HG03097 (cell line): ENCODE measurements at regions not wholly inside any gene's neighbourhood (a gene's known extent, or its start where the extent isn't known, plus 50 kb on each side); places are given as distances from the start of the nearest gene placed in this dataset.
A peak's percentile ranks its signal among the peaks of the same experiment; 100 is the strongest.
"Not testable (repeated sequence)": the region's sequence is repeated elsewhere in the genome, so short reads cannot be mapped to it uniquely, and the experiment has no call there.

ENCODE experiments used
- ATAC-seq: cut with Tn5 transposase; IDR thresholded peaks from one replicate; pipeline ENCODE4 v1.9.1; 2021; ENCODE audit not compliant: unreplicated experiment, low FRiP score

GRCh38 chr5:87788416-87788815 lies 375.7 kb upstream of the CCNH start:
- no peak for ATAC-seq

GRCh38 chr5:87787625-87788256 lies 375.0 kb upstream of the CCNH start:
- ATAC-seq, result no peak

- ATAC-seq, result no peak
These were observed 374.4 kb upstream of the CCNH start for GRCh38 chr5:87787086-87787485.

GRCh38 chr5:87786471-87786870 lies 373.7 kb upstream of the CCNH start:
- no peak for ATAC-seq

GRCh38 chr5:87785554-87786335 lies 373.0 kb upstream of the CCNH start:
- ATAC-seq, result no peak

GRCh38 chr5:87784879-87785495 lies 372.3 kb upstream of the CCNH start:
- no peak for ATAC-seq

- no peak for ATAC-seq
These were observed 371.6 kb upstream of the CCNH start for GRCh38 chr5:87784311-87784710.

- ATAC-seq, result no peak
These were observed 370.2 kb upstream of the CCNH start for GRCh38 chr5:87782916-87783315.

GRCh38 chr5:87781976-87782375 lies 369.2 kb upstream of the CCNH start:
- no peak for ATAC-seq

GRCh38 chr5:87780831-87781760 lies 368.4 kb upstream of the CCNH start:
- ATAC-seq, result peak; percentile 98

- ATAC-seq, result no peak
These were observed 366.1 kb upstream of the CCNH start for GRCh38 chr5:87778876-87779275.

- no peak for ATAC-seq
These were observed 365.1 kb upstream of the CCNH start for GRCh38 chr5:87777877-87778276.

GRCh38 chr5:87776785-87777184 lies 364.1 kb upstream of the CCNH start:
- no peak for ATAC-seq

GRCh38 chr5:87776302-87776701 lies 363.6 kb upstream of the CCNH start:
- not testable (repeated sequence) for ATAC-seq

- no peak for ATAC-seq
These were observed 362.5 kb upstream of the CCNH start for GRCh38 chr5:87775228-87775627.

- ATAC-seq, result no peak
These were observed 362.1 kb upstream of the CCNH start for GRCh38 chr5:87774804-87775203.

GRCh38 chr5:87770601-87771121 lies 357.9 kb upstream of the CCNH start:
- no peak for ATAC-seq

GRCh38 chr5:87770016-87770570 lies 357.4 kb upstream of the CCNH start:
- no peak for ATAC-seq

GRCh38 chr5:87769157-87769556 lies 356.4 kb upstream of the CCNH start:
- no peak for ATAC-seq

GRCh38 chr5:87768190-87768589 lies 355.5 kb upstream of the CCNH start:
- no peak for ATAC-seq
